ENCODE measurements at regions not wholly inside any gene's neighbourhood (a gene's known extent, or its start where the extent isn't known, plus 50 kb on each side); places are given as distances from the start of the nearest gene placed in this dataset.

GRCh38 chr20:7627734-7628663, 312.3 kb downstream of the HAO1 start:
- Histone ChIP-seq H3K27me3 (no peaks in the 10 kb centered on the region), H3K9me3 (no peaks in the 10 kb centered on the region), H3K36me3 (no peaks in the 10 kb centered on the region), H3K27ac (no peak overlapping the region), H3K4me3 (no peak overlapping the region), H3K4me1 (no peaks in the 10 kb centered on the region)
- no peak for TF ChIP-seq CTCF (IDR thresholded peaks at IDR 0.05)
- intact Hi-C loops (cut with DNase I; ENCODE audit: low total_unique reads), result no loop called here
- no peak for DNase-seq

GRCh38 chr20:7629880-7630279, 310.4 kb downstream of the HAO1 start:
- no peaks in the 10 kb centered on the region for H3K36me3 ChIP-seq
- no peaks in the 10 kb centered on the region for H3K4me1 ChIP-seq
- no peak for DNase-seq
- TF ChIP-seq CTCF (IDR thresholded peaks at IDR 0.05), result no peak
- H3K4me3 ChIP-seq, result no peak overlapping the region
- H3K9me3 ChIP-seq, result no peaks in the 10 kb centered on the region
- intact Hi-C loops (cut with DNase I; ENCODE audit: low total_unique reads), result no loop called here
- H3K27ac ChIP-seq, result no peak overlapping the region
- no peaks in the 10 kb centered on the region for H3K27me3 ChIP-seq

GRCh38 chr20:7637184-7637583, 303.1 kb downstream of the HAO1 start:
- TF ChIP-seq CTCF (IDR thresholded peaks at IDR 0.05), result no peak
- Histone ChIP-seq H3K4me3 (no peak overlapping the region), H3K4me1 (no peaks in the 10 kb centered on the region)

GRCh38 chr20:7650086-7650879, 290.0 kb downstream of the HAO1 start:
- intact Hi-C loops (cut with DNase I; ENCODE audit: low total_unique reads), result no loop called here

More at GRCh38 chr20:7637184-7637583, 303.1 kb downstream of the HAO1 start:
- H3K36me3 ChIP-seq, result no peaks in the 10 kb centered on the region
- no peak overlapping the region for H3K27ac ChIP-seq
- no peaks in the 10 kb centered on the region for H3K9me3 ChIP-seq
- no peak for DNase-seq
- no peaks in the 10 kb centered on the region for H3K27me3 ChIP-seq
- intact Hi-C loops (cut with DNase I; ENCODE audit: low total_unique reads), result no loop called here

GRCh38 chr20:7654231-7654630, 286.0 kb downstream of the HAO1 start:
- no peaks in the 10 kb centered on the region for H3K36me3 ChIP-seq
- intact Hi-C loops (cut with DNase I; ENCODE audit: low total_unique reads), result no loop called here
- H3K9me3 ChIP-seq, result no peaks in the 10 kb centered on the region
- H3K4me1 ChIP-seq, result no peaks in the 10 kb centered on the region
- H3K4me3 ChIP-seq, result no peak overlapping the region
- no peaks in the 10 kb centered on the region for H3K27me3 ChIP-seq
- no peak for DNase-seq
- H3K27ac ChIP-seq, result no peak overlapping the region
- no peak for TF ChIP-seq CTCF (IDR thresholded peaks at IDR 0.05)

More at GRCh38 chr20:7650086-7650879, 290.0 kb downstream of the HAO1 start:
- Histone ChIP-seq H3K9me3 (no peaks in the 10 kb centered on the region), H3K27me3 (no peaks in the 10 kb centered on the region), H3K27ac (no peak overlapping the region), H3K4me1 (no peaks in the 10 kb centered on the region), H3K36me3 (no peaks in the 10 kb centered on the region), H3K4me3 (no peak overlapping the region)
- no peak for TF ChIP-seq CTCF (IDR thresholded peaks at IDR 0.05)
- peak in 1 of 2 donors; percentile 34 for DNase-seq

All from tibial artery (tissue), 4 donors.